OCI-LY7 (cell line): ENCODE measurements at regions not wholly inside any gene's neighbourhood (a gene's known extent, or its start where the extent isn't known, plus 50 kb on each side); places are given as distances from the start of the nearest gene placed in this dataset.

ENCODE experiments used
- BruUV-seq: library from RNA; stranded (reverse); fragments of 400-500 nt; replicated peaks from 2 replicates; lab custom pipeline; 2021; lab: Mats Ljungman, UMichigan
- CTCF ChIA-PET: fragments of 300-600 bp; sonication (Branson Sonifier 250); formaldehyde crosslinking; loops from one replicate; lab custom pipeline; 2022; ENCODE audit warnings: antibody characterized with exemption; ENCODE audit not compliant: unreplicated experiment; lab: Charles Lee
- POLR2A ChIA-PET: fragments of 300-600 bp; sonication (Branson Sonifier 250); formaldehyde crosslinking; loops from one replicate; lab custom pipeline; 2022; ENCODE audit warnings: antibody characterized with exemption; lab: Charles Lee
- DNase-seq: peaks from one replicate; pipeline ENCODE4 v3.0.0-alpha.2; 2015; ENCODE audit warnings: low spot score
- H2AFZ ChIP-seq: fragments of 200-600 bp; sonication (generic), shearing (Covaris generic); 2 replicates; pipeline ENCODE4 v1.6.1; 2014; ENCODE audit warnings: mild to moderate bottlenecking, antibody characterized with exemption, low read length, moderate library complexity
- H3K27ac ChIP-seq: fragments of 200-600 bp; sonication (generic); 2 replicates; pipeline ENCODE4 v1.5.1; 2014; ENCODE audit warnings: mixed run types, low read depth, mild to moderate bottlenecking, moderate library complexity, low read length, inconsistent platforms; ENCODE audit not compliant: poor library complexity, severe bottlenecking
- H3K36me3 ChIP-seq: fragments of 200-600 bp; sonication (generic); 2 replicates; pipeline ENCODE4 v1.6.1; 2014; ENCODE audit warnings: mild to moderate bottlenecking, antibody characterized with exemption, low read length, moderate library complexity, mixed read lengths; ENCODE audit not compliant: insufficient read depth
- H3K4me1 ChIP-seq: fragments of 200-600 bp; sonication (generic); 2 replicates; pipeline ENCODE4 v1.5.1; 2014; ENCODE audit warnings: mild to moderate bottlenecking, low read length; ENCODE audit not compliant: insufficient read depth, poor library complexity, severe bottlenecking
- H3K4me2 ChIP-seq: fragments of 200-600 bp; sonication (generic); 2 replicates; pipeline ENCODE4 v1.6.1; 2014; ENCODE audit warnings: mild to moderate bottlenecking, low read length
- H3K4me3 ChIP-seq: fragments of 200-600 bp; sonication (generic); 2 replicates; pipeline ENCODE4 v1.5.1; 2014; ENCODE audit warnings: mild to moderate bottlenecking, low read depth, low read length; ENCODE audit not compliant: poor library complexity, severe bottlenecking
- H3K79me2 ChIP-seq: fragments of 200-600 bp; sonication (generic); 2 replicates; pipeline ENCODE4 v1.6.1; 2016; ENCODE audit warnings: low read depth, mild to moderate bottlenecking, low read length, moderate library complexity, mixed read lengths; ENCODE audit not compliant: insufficient read depth
- H3K9me2 ChIP-seq: fragments of 200-600 bp; sonication (generic); 2 replicates; pipeline ENCODE4 v1.6.1; 2016; ENCODE audit warnings: mild to moderate bottlenecking, low read length, mixed read lengths; ENCODE audit not compliant: insufficient read depth
- H3K9me3 ChIP-seq: fragments of 200-600 bp; sonication (generic); 2 replicates; pipeline ENCODE4 v1.6.1; 2014; ENCODE audit warnings: mild to moderate bottlenecking, mixed run types, low read length, mixed read lengths
- H4K20me1 ChIP-seq: fragments of 200-600 bp; sonication (generic); 2 replicates; pipeline ENCODE4 v1.6.1; 2014; ENCODE audit warnings: mild to moderate bottlenecking, antibody characterized with exemption, low read length, moderate library complexity, mixed read lengths; ENCODE audit not compliant: insufficient read depth
- CTCF ChIP-seq: fragments of 200-600 bp; sonication (generic); conservative IDR thresholded peaks from 2 replicates; pipeline ENCODE4 v1.5.1; 2014; ENCODE audit warnings: mild to moderate bottlenecking, antibody characterized with exemption, low read length, moderate library complexity, mixed read lengths
- EZH2phosphoT487 ChIP-seq: fragments of 200-600 bp; sonication (generic); IDR thresholded peaks from 2 replicates; pipeline ENCODE4 v1.6.1; 2018; ENCODE audit warnings: low read depth, borderline replicate concordance, mild to moderate bottlenecking, mixed run types, antibody characterized with exemption, low read length, moderate library complexity, mixed read lengths
- intact Hi-C: fragments of 100-400 bp; cut with micrococcal nuclease; formaldehyde crosslinking; loops from one replicate; pipeline ENCODE4 v1.10.0; 2022; ENCODE audit not compliant: unreplicated experiment

- Histone ChIP-seq H3K4me3 (no peak overlapping the region), H3K4me1 (no peaks in the 10 kb centered on the region), H3K27ac (no peak overlapping the region), H3K79me2 (no peaks in the 10 kb centered on the region), H3K9me3 (no peaks in the 10 kb centered on the region), H4K20me1 (no peaks in the 10 kb centered on the region), H3K9me2 (no peaks in the 10 kb centered on the region), H2AFZ (no peak overlapping the region), H3K36me3 (no peaks in the 10 kb centered on the region), H3K4me2 (no peak overlapping the region)
- intact Hi-C loops = no loop called here
- CTCF ChIA-PET = no interaction called here
- no TSS peak for BruUV-seq
- POLR2A ChIA-PET = no interaction called here
- no peak for DNase-seq
- no peak for TF ChIP-seq EZH2phosphoT487
- no peak for TF ChIP-seq CTCF
Observed at GRCh38 chr13:99726282-99726894, 225.1 kb downstream of the TM9SF2 start.

GRCh38 chr13:99725644-99726043 lies 224.4 kb downstream of the TM9SF2 start:
- no peak overlapping the region for H3K4me2 ChIP-seq
- H3K9me2 ChIP-seq = no peaks in the 10 kb centered on the region
- no peak overlapping the region for H3K4me3 ChIP-seq
- no peaks in the 10 kb centered on the region for H3K4me1 ChIP-seq
- no peak overlapping the region for H2AFZ ChIP-seq
- intact Hi-C loops = no loop called here
- ChIA-PET CTCF (no interaction called here), POLR2A (no interaction called here)
- H3K36me3 ChIP-seq = no peaks in the 10 kb centered on the region
- no peak overlapping the region for H3K27ac ChIP-seq
- DNase-seq = no peak
- H3K9me3 ChIP-seq = no peaks in the 10 kb centered on the region
- TF ChIP-seq CTCF (no peak), EZH2phosphoT487 (no peak)
- H4K20me1 ChIP-seq = no peaks in the 10 kb centered on the region
- H3K79me2 ChIP-seq = no peaks in the 10 kb centered on the region
- BruUV-seq = no TSS peak

DNA sequence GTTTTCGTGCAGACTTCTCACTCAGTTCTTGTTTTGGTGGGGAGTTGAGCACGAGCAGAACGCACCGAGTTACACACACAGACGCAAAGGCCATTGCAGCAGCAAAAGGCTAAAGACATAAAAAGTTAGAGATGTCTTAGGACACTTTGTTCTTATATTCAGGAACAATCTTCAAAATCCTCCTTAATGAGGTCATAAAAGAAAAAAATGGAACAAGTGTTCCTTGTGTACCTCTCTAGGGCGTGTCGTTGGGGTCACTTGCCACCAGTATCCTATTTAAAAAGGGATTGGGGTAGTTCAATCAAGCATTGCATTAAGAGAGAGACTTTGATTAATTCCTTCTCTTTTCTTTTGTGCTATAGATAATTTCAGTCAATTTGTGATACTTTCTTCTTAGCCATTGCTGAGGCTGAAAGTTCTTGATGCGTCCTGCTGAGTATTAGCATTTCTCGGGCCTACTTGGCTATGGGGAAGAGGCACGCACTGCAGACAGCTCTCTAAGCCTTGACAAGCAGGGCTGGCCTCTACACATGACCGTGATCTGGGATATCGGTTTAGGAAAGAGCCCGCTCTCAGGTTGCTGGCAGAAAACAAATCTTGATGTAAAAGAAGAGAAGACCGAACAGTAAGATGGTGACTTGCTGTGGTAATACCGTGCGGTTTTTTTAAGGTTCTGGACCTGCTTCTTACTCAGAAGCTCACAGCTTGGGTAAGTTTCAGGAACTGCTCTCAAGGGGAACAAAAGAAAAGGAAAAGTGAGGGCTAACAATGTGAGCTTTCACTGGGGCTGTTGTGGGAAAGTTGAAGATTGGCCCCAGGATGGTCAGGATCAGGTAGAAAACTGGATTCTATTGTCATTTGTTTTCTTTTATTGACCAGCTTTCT lies 223.6 kb downstream of the TM9SF2 start:
- intact Hi-C loops = no loop called here
- no peaks in the 10 kb centered on the region for H3K9me3 ChIP-seq
- no peaks in the 10 kb centered on the region for H3K9me2 ChIP-seq
- no peak for DNase-seq
- no peak overlapping the region for H3K4me2 ChIP-seq
- H3K79me2 ChIP-seq = no peaks in the 10 kb centered on the region
- TF ChIP-seq CTCF = no peak
- no peak for TF ChIP-seq EZH2phosphoT487
- H3K4me3 ChIP-seq = no peak overlapping the region
- H3K36me3 ChIP-seq = no peaks in the 10 kb centered on the region
- H3K4me1 ChIP-seq = no peaks in the 10 kb centered on the region
- no TSS peak for BruUV-seq
- no peak overlapping the region for H3K27ac ChIP-seq
- H2AFZ ChIP-seq = no peak overlapping the region
- CTCF ChIA-PET = no interaction called here
- H4K20me1 ChIP-seq = no peaks in the 10 kb centered on the region
- POLR2A ChIA-PET = no interaction called here
